Activated T-helper 1 cell treated with anti-CD3 and anti-CD28 coated beads, Interleukin-12 subunit alpha, Interleukin-12 subunit beta, Interleukin-2, Interleukin-4 antibody, amounts not matched to agents 30 ng/mL and 10 ng/mL and 1 ng/mL, durations not matched to agents 14 hours and 24 hours and 36 hours (primary cell): ENCODE measurements at regions not wholly inside any gene's neighbourhood (a gene's known extent, or its start where the extent isn't known, plus 50 kb on each side); places are given as distances from the start of the nearest gene placed in this dataset.
"Not testable (repeated sequence)": the region's sequence is repeated elsewhere in the genome, so short reads cannot be mapped to it uniquely, and the experiment has no call there.

Source experiments
- DNase-seq: peaks from one replicate; pipeline ENCODE4 v3.0.0; 2021; ENCODE audit warnings: low spot score
- H3K27ac Mint-ChIP-seq: one replicate; pipeline ENCODE4 v1.8.0; 2021; ENCODE audit warnings: mild to moderate bottlenecking, mixed read lengths
- H3K27me3 Mint-ChIP-seq: one replicate; pipeline ENCODE4 v1.8.0; 2022; ENCODE audit warnings: mild to moderate bottlenecking, moderate library complexity, mixed read lengths; ENCODE audit not compliant: insufficient read depth
- H3K36me3 Mint-ChIP-seq: one replicate; pipeline ENCODE4 v1.8.0; 2021; ENCODE audit warnings: low read depth, mixed read lengths
- H3K4me1 Mint-ChIP-seq: one replicate; pipeline ENCODE4 v1.8.0; 2021; ENCODE audit warnings: low read depth, mixed read lengths
- H3K4me3 Mint-ChIP-seq: one replicate; pipeline ENCODE4 v1.8.0; 2021; ENCODE audit warnings: mild to moderate bottlenecking, moderate library complexity, mixed read lengths
- H3K9me3 Mint-ChIP-seq: one replicate; pipeline ENCODE4 v1.8.0; 2021; ENCODE audit warnings: mixed read lengths
- intact Hi-C: fragments of 100-400 bp; cut with micrococcal nuclease; formaldehyde crosslinking; loops from one replicate; pipeline ENCODE4 v1.15.1; 2024

- H3K36me3 Mint-ChIP-seq, H3K27ac Mint-ChIP-seq, H3K27me3 Mint-ChIP-seq, H3K4me3 Mint-ChIP-seq, DNase-seq, intact Hi-C loops, H3K4me1 Mint-ChIP-seq: not testable (repeated sequence)
- H3K9me3 Mint-ChIP-seq: peaks cover 80% of the 10 kb centered on the region
Observed at GRCh38 chr22:11611876-11612275, 3916.1 kb upstream of the OR11H1 start.

GRCh38 chr22:11613081-11613897 lies 3914.7 kb upstream of the OR11H1 start:
- H3K4me3 Mint-ChIP-seq, H3K27ac Mint-ChIP-seq, H3K4me1 Mint-ChIP-seq, DNase-seq, intact Hi-C loops, H3K27me3 Mint-ChIP-seq: not testable (repeated sequence)
- peaks cover 12% of the 10 kb centered on the region for H3K36me3 Mint-ChIP-seq
- H3K9me3 Mint-ChIP-seq: peaks cover 76% of the 10 kb centered on the region

- no peak for DNase-seq
- Mint-ChIP-seq H3K4me1 (no peaks in the 10 kb centered on the region), H3K9me3 (peaks cover 73% of the 10 kb centered on the region), H3K36me3 (peaks cover 12% of the 10 kb centered on the region), H3K27ac (no peak overlapping the region), H3K27me3 (no peaks in the 10 kb centered on the region), H3K4me3 (no peak overlapping the region)
- intact Hi-C loops: no loop called here
Observed at GRCh38 chr22:11613898-11614755, 3913.9 kb upstream of the OR11H1 start.

GRCh38 chr22:11614798-11615433 lies 3913.1 kb upstream of the OR11H1 start:
- H3K4me1 Mint-ChIP-seq, H3K4me3 Mint-ChIP-seq, DNase-seq, H3K27me3 Mint-ChIP-seq, intact Hi-C loops, H3K27ac Mint-ChIP-seq: not testable (repeated sequence)
- Mint-ChIP-seq H3K9me3 (peaks cover 78% of the 10 kb centered on the region), H3K36me3 (peaks cover 16% of the 10 kb centered on the region)

- no peak for DNase-seq
- H3K36me3 Mint-ChIP-seq: peaks cover 15% of the 10 kb centered on the region
- no peaks in the 10 kb centered on the region for H3K27me3 Mint-ChIP-seq
- no peak overlapping the region for H3K4me3 Mint-ChIP-seq
- intact Hi-C loops: no loop called here
- no peaks in the 10 kb centered on the region for H3K4me1 Mint-ChIP-seq
- no peak overlapping the region for H3K27ac Mint-ChIP-seq
- H3K9me3 Mint-ChIP-seq: peaks cover 79% of the 10 kb centered on the region
Observed at GRCh38 chr22:11616811-11617210, 3911.2 kb upstream of the OR11H1 start.

- intact Hi-C loops, H3K27ac Mint-ChIP-seq, H3K4me1 Mint-ChIP-seq, DNase-seq, H3K4me3 Mint-ChIP-seq, H3K27me3 Mint-ChIP-seq: not testable (repeated sequence)
- Mint-ChIP-seq H3K36me3 (peaks cover 15% of the 10 kb centered on the region), H3K9me3 (peaks cover 75% of the 10 kb centered on the region)
Observed at GRCh38 chr22:11618322-11618662, 3909.7 kb upstream of the OR11H1 start.

GRCh38 chr22:11618688-11619087 lies 3909.3 kb upstream of the OR11H1 start:
- H3K27me3 Mint-ChIP-seq, intact Hi-C loops, H3K4me3 Mint-ChIP-seq, H3K27ac Mint-ChIP-seq, H3K4me1 Mint-ChIP-seq, DNase-seq: not testable (repeated sequence)
- H3K36me3 Mint-ChIP-seq: peaks cover 15% of the 10 kb centered on the region
- peaks cover 78% of the 10 kb centered on the region for H3K9me3 Mint-ChIP-seq

- peaks cover 11% of the 10 kb centered on the region for H3K36me3 Mint-ChIP-seq
- H3K9me3 Mint-ChIP-seq: peaks cover 82% of the 10 kb centered on the region
Observed at GRCh38 chr22:11620921-11621762, 3906.8 kb upstream of the OR11H1 start.

GRCh38 chr22:11622774-11623173 lies 3905.2 kb upstream of the OR11H1 start:
- H3K9me3 Mint-ChIP-seq: peaks cover 72% of the 10 kb centered on the region
- H3K36me3 Mint-ChIP-seq, H3K4me1 Mint-ChIP-seq: not testable (repeated sequence)

More at GRCh38 chr22:11620921-11621762, 3906.8 kb upstream of the OR11H1 start:
- H3K4me1 Mint-ChIP-seq, H3K27ac Mint-ChIP-seq, H3K27me3 Mint-ChIP-seq, H3K4me3 Mint-ChIP-seq, intact Hi-C loops, DNase-seq: not testable (repeated sequence)

GRCh38 chr22:11625711-11626421 lies 3902.1 kb upstream of the OR11H1 start:
- H3K4me1 Mint-ChIP-seq, H3K27me3 Mint-ChIP-seq, DNase-seq, H3K4me3 Mint-ChIP-seq, H3K36me3 Mint-ChIP-seq, intact Hi-C loops, H3K27ac Mint-ChIP-seq: not testable (repeated sequence)
- peaks cover 64% of the 10 kb centered on the region for H3K9me3 Mint-ChIP-seq

More at GRCh38 chr22:11622774-11623173, 3905.2 kb upstream of the OR11H1 start:
- H3K27ac Mint-ChIP-seq, intact Hi-C loops, H3K4me3 Mint-ChIP-seq, H3K27me3 Mint-ChIP-seq, DNase-seq: not testable (repeated sequence)

GRCh38 chr22:11626422-11626773 lies 3901.6 kb upstream of the OR11H1 start:
- Mint-ChIP-seq H3K36me3 (peaks cover 2% of the 10 kb centered on the region), H3K27me3 (no peaks in the 10 kb centered on the region), H3K4me1 (no peaks in the 10 kb centered on the region), H3K27ac (no peak overlapping the region), H3K4me3 (no peak overlapping the region), H3K9me3 (peaks cover 63% of the 10 kb centered on the region)
- no peak for DNase-seq
- intact Hi-C loops: no loop called here

- H3K27me3 Mint-ChIP-seq, H3K27ac Mint-ChIP-seq, H3K4me1 Mint-ChIP-seq, H3K4me3 Mint-ChIP-seq, H3K36me3 Mint-ChIP-seq, DNase-seq, intact Hi-C loops: not testable (repeated sequence)
- H3K9me3 Mint-ChIP-seq: peaks cover 59% of the 10 kb centered on the region
Observed at GRCh38 chr22:11627036-11627435, 3901.0 kb upstream of the OR11H1 start.
